CD14-positive monocyte (primary cell): ENCODE measurements at regions not wholly inside any gene's neighbourhood (a gene's known extent, or its start where the extent isn't known, plus 50 kb on each side); places are given as distances from the start of the nearest gene placed in this dataset.

Experiments
- DNase-seq, 3 donors: peaks; one replicate each; pipeline ENCODE4 v3.0.0-alpha.2; 2011 to 2022
- H2AFZ ChIP-seq: 2 replicates; pipeline ENCODE4 v1.6.0; 2012; ENCODE audit warnings: mild to moderate bottlenecking, low read depth, low read length, inconsistent platforms; ENCODE audit not compliant: insufficient read depth, poor library complexity, severe bottlenecking
- H3K27ac ChIP-seq, 2 donors: 1 replicate in 1 of 2; 2 replicates in 1 of 2; pipeline ENCODE4 v1.5.1; 2012 to 2013; ENCODE audit warnings: low read length in 2 of 2, control low read depth in 1 of 2, inconsistent platforms in 1 of 2, low read depth in 1 of 2, mild to moderate bottlenecking in 1 of 2
- H3K27me3 ChIP-seq, 2 donors: one replicate each; pipeline versions ENCODE4 v1.6.0 to v1.6.1; 2011 to 2013; ENCODE audit warnings: low read length in 2 of 2; ENCODE audit not compliant: control insufficient read depth in 2 of 2, insufficient read depth in 2 of 2
- H3K36me3 ChIP-seq, 2 donors: replicated peaks in 1 of 2; 1 replicate in 1 of 2; 2 replicates in 1 of 2; pipeline versions ENCODE4 v1.5.1 to v1.6.1; 2012 to 2013; ENCODE audit warnings: low read length in 2 of 2, control low read depth in 1 of 2, inconsistent platforms in 1 of 2, mild to moderate bottlenecking in 1 of 2; ENCODE audit not compliant: insufficient read depth in 2 of 2, control insufficient read depth in 1 of 2
- H3K4me1 ChIP-seq, 2 donors: 1 replicate in 1 of 2; 2 replicates in 1 of 2; pipeline versions ENCODE4 v1.5.1 to v1.6.1; 2012 to 2013; ENCODE audit warnings: low read length in 2 of 2, control low read depth in 1 of 2, inconsistent platforms in 1 of 2, mild to moderate bottlenecking in 1 of 2, moderate library complexity in 1 of 2; ENCODE audit not compliant: insufficient read depth in 2 of 2, control insufficient read depth in 1 of 2
- H3K4me2 ChIP-seq: replicated peaks from 2 replicates; pipeline ENCODE3; 2012; ENCODE audit warnings: low read length, moderate library complexity, mild to moderate bottlenecking; ENCODE audit not compliant: poor library complexity, severe bottlenecking; ENCODE audit errors: extremely low read depth
- H3K4me3 ChIP-seq, 3 experiments: fragments of 200-600 bp in 1 of 3; sonication (generic) in 1 of 3; replicated peaks in 1 of 3; 1 replicate in 2 of 3; 2 replicates in 1 of 3; pipeline ENCODE4 v1.5.1; 2011 to 2013; ENCODE audit warnings: low read length in 3 of 3, mild to moderate bottlenecking in 3 of 3, control low read depth in 2 of 3, low read depth in 2 of 3, inconsistent platforms in 1 of 3, moderate library complexity in 1 of 3
- H3K79me2 ChIP-seq: 2 replicates; pipeline ENCODE4 v1.6.0; 2012; ENCODE audit warnings: mild to moderate bottlenecking, control low read depth, inconsistent platforms, low read length, moderate library complexity; ENCODE audit not compliant: insufficient read depth
- H3K9ac ChIP-seq: 2 replicates; pipeline ENCODE4 v1.6.0; 2017; ENCODE audit warnings: low read length, mild to moderate bottlenecking; ENCODE audit not compliant: insufficient read depth, poor library complexity, severe bottlenecking
- H3K9me3 ChIP-seq, 2 donors: replicated peaks in 1 of 2; 1 replicate in 1 of 2; 2 replicates in 1 of 2; pipeline versions ENCODE4 v1.5.1 to v1.6.1; 2012 to 2013; ENCODE audit warnings: low read length in 2 of 2, control low read depth in 1 of 2; ENCODE audit not compliant: control insufficient read depth in 1 of 2, insufficient read depth in 1 of 2
- H4K20me1 ChIP-seq: 2 replicates; pipeline ENCODE4 v1.6.0; 2012; ENCODE audit warnings: mild to moderate bottlenecking, low read length, control low read depth, moderate library complexity; ENCODE audit not compliant: insufficient read depth
- H3K27ac Mint-ChIP-seq, 7 donors: one replicate each; pipeline ENCODE4 v1.8.0; 2020; ENCODE audit warnings: mild to moderate bottlenecking in 7 of 7, mixed read lengths in 7 of 7, moderate library complexity in 6 of 7, inconsistent platforms in 2 of 7
- H3K27me3 Mint-ChIP-seq, 3 donors: one replicate each; pipeline ENCODE4 v1.8.0; 2021 to 2022; ENCODE audit warnings: low read depth in 3 of 3, mild to moderate bottlenecking in 3 of 3, mixed read lengths in 3 of 3, moderate library complexity in 3 of 3, inconsistent platforms in 1 of 3
- H3K36me3 Mint-ChIP-seq, 2 donors: one replicate each; pipeline ENCODE4 v1.8.0; 2020; ENCODE audit warnings: mixed read lengths in 2 of 2, inconsistent platforms in 1 of 2, mild to moderate bottlenecking in 1 of 2
- H3K4me1 Mint-ChIP-seq: one replicate; pipeline ENCODE4 v1.8.0; 2020; ENCODE audit warnings: mild to moderate bottlenecking, mixed read lengths
- H3K4me3 Mint-ChIP-seq, 2 donors: one replicate each; pipeline ENCODE4 v1.8.0; 2020; ENCODE audit warnings: mild to moderate bottlenecking in 2 of 2, mixed read lengths in 2 of 2, moderate library complexity in 1 of 2
- H3K9me3 Mint-ChIP-seq, 7 donors: one replicate each; pipeline ENCODE4 v1.8.0; 2020 to 2022; ENCODE audit warnings: mixed read lengths in 7 of 7, mild to moderate bottlenecking in 6 of 7, moderate library complexity in 6 of 7, inconsistent platforms in 2 of 7
- WGBS: methylation state at CpG from one replicate; pipeline ENCODE4 v1.1.5; 2013; ENCODE audit warnings: missing lambda C conversion rate; ENCODE audit not compliant: insufficient coverage; 5-methylcytosine and 5-hydroxymethylcytosine counted together
- intact Hi-C, 2 donors: fragments of 100-400 bp; cut with micrococcal nuclease; formaldehyde crosslinking; loops; one replicate each; pipeline versions ENCODE4 v1.15.0 to v1.15.1; 2023
- TF ChIP-seq, protein P1 (sequence below): fragments of 200-600 bp; IDR thresholded peaks from one replicate; pipeline ENCODE4 v1.8.0; 2022; ENCODE audit warnings: antibody characterized with exemption, mild to moderate bottlenecking

DNA sequence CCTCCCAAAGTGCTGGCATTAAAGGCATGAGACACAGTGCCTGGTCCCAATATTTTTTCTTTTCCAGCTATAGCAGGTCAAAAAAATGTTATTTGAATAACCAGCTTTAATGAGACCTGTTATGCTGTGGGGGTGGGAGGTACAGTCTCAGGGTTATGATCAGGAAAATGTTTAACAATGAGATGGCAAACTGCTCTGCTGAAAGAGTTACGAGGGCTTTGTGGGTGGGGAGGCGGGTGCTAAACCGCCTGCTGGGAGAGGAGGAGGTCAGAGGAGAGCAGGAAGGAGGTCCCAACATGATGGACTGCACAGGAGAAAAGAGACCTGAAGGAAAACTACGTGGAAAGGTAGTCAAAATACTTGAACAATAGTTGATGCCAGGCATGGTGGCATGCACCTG, 126.0 kb upstream of the B3GALT2 start:
- no peaks in the 10 kb centered on the region for H3K4me1 Mint-ChIP-seq
- H3K36me3 ChIP-seq = no peaks in the 10 kb centered on the region
- peaks cover 0 to 7% of the 10 kb centered on the region in 2 donors for H3K9me3 ChIP-seq
- peaks cover 3 to 16% (median 8%) of the 10 kb centered on the region in 7 donors for H3K9me3 Mint-ChIP-seq
- no peak overlapping the region for H3K4me2 ChIP-seq
- DNase-seq = no peak
- TF ChIP-seq, protein P1, sequence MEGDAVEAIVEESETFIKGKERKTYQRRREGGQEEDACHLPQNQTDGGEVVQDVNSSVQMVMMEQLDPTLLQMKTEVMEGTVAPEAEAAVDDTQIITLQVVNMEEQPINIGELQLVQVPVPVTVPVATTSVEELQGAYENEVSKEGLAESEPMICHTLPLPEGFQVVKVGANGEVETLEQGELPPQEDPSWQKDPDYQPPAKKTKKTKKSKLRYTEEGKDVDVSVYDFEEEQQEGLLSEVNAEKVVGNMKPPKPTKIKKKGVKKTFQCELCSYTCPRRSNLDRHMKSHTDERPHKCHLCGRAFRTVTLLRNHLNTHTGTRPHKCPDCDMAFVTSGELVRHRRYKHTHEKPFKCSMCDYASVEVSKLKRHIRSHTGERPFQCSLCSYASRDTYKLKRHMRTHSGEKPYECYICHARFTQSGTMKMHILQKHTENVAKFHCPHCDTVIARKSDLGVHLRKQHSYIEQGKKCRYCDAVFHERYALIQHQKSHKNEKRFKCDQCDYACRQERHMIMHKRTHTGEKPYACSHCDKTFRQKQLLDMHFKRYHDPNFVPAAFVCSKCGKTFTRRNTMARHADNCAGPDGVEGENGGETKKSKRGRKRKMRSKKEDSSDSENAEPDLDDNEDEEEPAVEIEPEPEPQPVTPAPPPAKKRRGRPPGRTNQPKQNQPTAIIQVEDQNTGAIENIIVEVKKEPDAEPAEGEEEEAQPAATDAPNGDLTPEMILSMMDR = no peak
- no peak overlapping the region for H3K27ac ChIP-seq
- H3K27me3 Mint-ChIP-seq = peaks cover 0 to 3% (median 0%) of the 10 kb centered on the region in 3 donors
- no peak overlapping the region for H3K4me3 ChIP-seq
- no peak overlapping the region for H3K4me3 Mint-ChIP-seq
- H3K4me1 ChIP-seq = no peaks in the 10 kb centered on the region
- no peak overlapping the region for H3K27ac Mint-ChIP-seq
- no peak overlapping the region for H3K9ac ChIP-seq
- H2AFZ ChIP-seq = no peak overlapping the region
- no peaks in the 10 kb centered on the region for H3K36me3 Mint-ChIP-seq
- 95% methylated on average over 4 of the region's 4 CpGs for WGBS
- H3K79me2 ChIP-seq = no peaks in the 10 kb centered on the region
- intact Hi-C loops = no loop called here
- no peaks in the 10 kb centered on the region for H4K20me1 ChIP-seq
- no peaks in the 10 kb centered on the region for H3K27me3 ChIP-seq

DNA sequence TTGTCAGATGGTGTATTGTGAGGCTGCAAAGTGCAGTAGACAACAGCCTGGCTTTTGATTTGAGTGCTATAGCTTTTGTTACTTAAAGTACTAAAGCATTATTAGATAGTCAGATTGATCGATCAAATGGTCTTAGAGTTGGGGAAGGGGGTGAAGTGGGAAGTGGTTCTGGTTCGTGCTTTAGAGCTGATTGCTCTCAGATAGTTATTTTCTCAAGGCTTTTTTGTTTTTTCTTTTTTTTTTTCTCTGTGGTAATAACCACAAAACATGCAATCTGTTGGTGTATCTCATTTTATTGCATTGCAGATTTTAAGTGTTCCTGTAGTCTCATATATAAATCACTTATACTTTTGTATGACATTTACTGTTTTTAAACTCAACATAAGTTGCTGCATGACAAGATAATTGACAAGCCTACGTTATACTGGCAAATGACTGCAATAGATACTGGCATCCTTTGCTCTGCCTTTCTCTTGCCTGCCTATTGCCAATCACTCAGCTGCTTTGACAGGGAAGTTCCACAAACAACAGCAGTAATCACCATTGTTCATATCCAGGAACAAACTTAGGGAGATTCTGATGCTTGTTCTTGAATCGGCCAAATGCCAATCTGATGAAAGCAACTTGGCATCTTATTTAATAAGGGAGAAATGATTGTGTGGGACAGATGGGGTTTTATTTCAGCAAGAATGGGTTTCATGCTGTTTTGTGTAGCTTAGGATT, 125.0 kb upstream of the B3GALT2 start:
- H3K9ac ChIP-seq = no peak overlapping the region
- no peak for DNase-seq
- intact Hi-C loops = no loop called here
- peaks cover 0 to 7% of the 10 kb centered on the region in 2 donors for H3K9me3 ChIP-seq
- Mint-ChIP-seq H3K4me3 (no peak overlapping the region), H3K9me3 (peaks cover 3 to 12% (median 8%) of the 10 kb centered on the region in 7 donors), H3K27me3 (peaks cover 0 to 3% (median 0%) of the 10 kb centered on the region in 3 donors), H3K27ac (no peak overlapping the region), H3K36me3 (no peaks in the 10 kb centered on the region), H3K4me1 (no peaks in the 10 kb centered on the region)
- no peaks in the 10 kb centered on the region for H4K20me1 ChIP-seq
- no peak overlapping the region for H3K27ac ChIP-seq
- no peak overlapping the region for H2AFZ ChIP-seq
- H3K36me3 ChIP-seq = no peaks in the 10 kb centered on the region
- TF ChIP-seq, protein P1 = no peak
- no peaks in the 10 kb centered on the region for H3K79me2 ChIP-seq
- no peak overlapping the region for H3K4me2 ChIP-seq
- no peaks in the 10 kb centered on the region for H3K4me1 ChIP-seq
- H3K27me3 ChIP-seq = no peaks in the 10 kb centered on the region
- 83% methylated on average over 2 of the region's 4 CpGs for WGBS
- no peak overlapping the region for H3K4me3 ChIP-seq
